Tibial nerve (tissue), 4 donors: ENCODE measurements at regions not wholly inside any gene's neighbourhood (a gene's known extent, or its start where the extent isn't known, plus 50 kb on each side); places are given as distances from the start of the nearest gene placed in this dataset. TPM values are rescaled to one million over a fixed set of nuclear protein-coding genes. Genes with fewer than 3 reads are reported as not detected.

ENCODE experiments used
- DNase-seq, 2 donors: peaks; one replicate each; pipeline ENCODE4 v3.0.0-alpha.2; 2019; ENCODE audit warnings: low spot score in 2 of 2
- H3K27ac ChIP-seq, 4 donors: fragments of 200-600 bp; sonication (generic) in 3 of 4; one replicate each; pipeline ENCODE4 v1.5.1; 2017 to 2019; ENCODE audit warnings: mild to moderate bottlenecking in 1 of 4
- H3K27me3 ChIP-seq, 2 donors: fragments of 200-600 bp; sonication (generic) in 1 of 2; one replicate each; pipeline versions ENCODE4 v1.5.1 to v1.6.0; 2017 to 2019
- H3K36me3 ChIP-seq, 3 donors: fragments of 200-600 bp; sonication (generic); one replicate each; pipeline ENCODE4 v1.5.1; 2018 to 2019
- H3K4me1 ChIP-seq, 4 donors: fragments of 200-600 bp; sonication (generic) in 3 of 4; one replicate each; pipeline ENCODE4 v1.5.1; 2017 to 2019
- H3K4me3 ChIP-seq, 4 donors: fragments of 200-600 bp; sonication (generic) in 3 of 4; one replicate each; pipeline ENCODE4 v1.5.1; 2017 to 2019; ENCODE audit warnings: mild to moderate bottlenecking in 1 of 4, moderate library complexity in 1 of 4
- H3K9me3 ChIP-seq, 4 donors: fragments of 200-600 bp; sonication (generic) in 3 of 4; one replicate each; pipeline ENCODE4 v1.5.1; 2017 to 2019
- EP300 ChIP-seq, 2 donors: sonication (generic); formaldehyde crosslinking; IDR thresholded peaks; one replicate each; pipeline ENCODE4 v1.6.1; 2017; ENCODE audit warnings: antibody characterized with exemption in 2 of 2, mild to moderate bottlenecking in 1 of 2
- POLR2A ChIP-seq, 2 donors: fragments of 450-650 bp; IDR thresholded peaks; one replicate each; pipeline ENCODE4 v1.6.1; 2017; ENCODE audit warnings: antibody characterized with exemption in 2 of 2, mild to moderate bottlenecking in 2 of 2, moderate library complexity in 2 of 2
- WGBS, 2 donors: methylation state at CpG; one replicate each; pipeline ENCODE4 v1.1.5; 2018; 5-methylcytosine and 5-hydroxymethylcytosine counted together
- small RNA-seq: library from RNA; depleted of rRNA; stranded (forward); fragments of <200 nt; gene quantifications from one replicate; pipeline ENCODE3, GENCODE V24; 2016
- TF ChIP-seq, protein P1 (sequence below), 5 experiments: fragments of 200-600 bp in 3 of 5; fragments of 450-650 bp in 2 of 5; sonication (generic) in 3 of 5; IDR thresholded peaks; one replicate each; pipeline ENCODE4 v1.5.1; 2016 to 2019; ENCODE audit warnings: antibody characterized with exemption in 5 of 5, mild to moderate bottlenecking in 3 of 5, moderate library complexity in 2 of 5

DNA sequence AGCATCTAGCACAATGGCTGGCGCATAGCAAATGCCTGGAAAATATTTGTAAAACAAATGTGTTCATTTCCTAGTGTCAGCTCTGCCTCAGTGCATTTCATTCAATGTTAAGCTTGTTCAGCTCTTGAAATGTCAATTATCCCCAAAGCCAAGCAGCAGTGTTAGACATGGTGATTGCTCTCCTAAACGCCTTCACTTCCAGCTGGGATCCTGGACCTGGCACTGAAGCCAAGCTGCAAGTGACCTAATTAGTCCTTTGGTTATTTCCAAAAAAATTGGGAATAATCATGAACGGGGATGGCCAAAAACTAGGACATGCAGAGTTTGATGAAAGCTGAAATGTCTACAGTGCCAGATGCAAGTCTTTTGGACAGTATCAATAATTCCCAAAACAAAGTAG is 54.9 kb upstream of the MDGA2 start:
- TF ChIP-seq, protein P1, sequence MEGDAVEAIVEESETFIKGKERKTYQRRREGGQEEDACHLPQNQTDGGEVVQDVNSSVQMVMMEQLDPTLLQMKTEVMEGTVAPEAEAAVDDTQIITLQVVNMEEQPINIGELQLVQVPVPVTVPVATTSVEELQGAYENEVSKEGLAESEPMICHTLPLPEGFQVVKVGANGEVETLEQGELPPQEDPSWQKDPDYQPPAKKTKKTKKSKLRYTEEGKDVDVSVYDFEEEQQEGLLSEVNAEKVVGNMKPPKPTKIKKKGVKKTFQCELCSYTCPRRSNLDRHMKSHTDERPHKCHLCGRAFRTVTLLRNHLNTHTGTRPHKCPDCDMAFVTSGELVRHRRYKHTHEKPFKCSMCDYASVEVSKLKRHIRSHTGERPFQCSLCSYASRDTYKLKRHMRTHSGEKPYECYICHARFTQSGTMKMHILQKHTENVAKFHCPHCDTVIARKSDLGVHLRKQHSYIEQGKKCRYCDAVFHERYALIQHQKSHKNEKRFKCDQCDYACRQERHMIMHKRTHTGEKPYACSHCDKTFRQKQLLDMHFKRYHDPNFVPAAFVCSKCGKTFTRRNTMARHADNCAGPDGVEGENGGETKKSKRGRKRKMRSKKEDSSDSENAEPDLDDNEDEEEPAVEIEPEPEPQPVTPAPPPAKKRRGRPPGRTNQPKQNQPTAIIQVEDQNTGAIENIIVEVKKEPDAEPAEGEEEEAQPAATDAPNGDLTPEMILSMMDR (IDR thresholded peaks at IDR 0.05) = no peak
- TF ChIP-seq POLR2A (IDR thresholded peaks at IDR 0.05) (no peak), EP300 (IDR thresholded peaks at IDR 0.05) (no peak)
- DNase-seq = no peak
- WGBS, 2 donors = 52 to 71% methylated on average over 3 of the region's 3 CpGs

More for the DNA sequence above, 54.9 kb upstream of the MDGA2 start:
- Histone ChIP-seq H3K27ac (no peak overlapping the region), H3K4me3 (no peak overlapping the region), H3K4me1 (no peaks in the 10 kb centered on the region), H3K27me3 (no peaks in the 10 kb centered on the region), H3K9me3 (no peaks in the 10 kb centered on the region), H3K36me3 (no peaks in the 10 kb centered on the region)

Small RNA genes lying in the stretch of these regions (small RNA-seq; reads per million reads assigned to genes)
- not detected for gene AL121576.1
- gene AL512360.1 = not detected
- gene MIR548Y = not detected
- not detected for gene RNU6-297P
